ENCODE measurements at regions not wholly inside any gene's neighbourhood (a gene's known extent, or its start where the extent isn't known, plus 50 kb on each side); places are given as distances from the start of the nearest gene placed in this dataset.

- TF ChIP-seq, protein P1, sequence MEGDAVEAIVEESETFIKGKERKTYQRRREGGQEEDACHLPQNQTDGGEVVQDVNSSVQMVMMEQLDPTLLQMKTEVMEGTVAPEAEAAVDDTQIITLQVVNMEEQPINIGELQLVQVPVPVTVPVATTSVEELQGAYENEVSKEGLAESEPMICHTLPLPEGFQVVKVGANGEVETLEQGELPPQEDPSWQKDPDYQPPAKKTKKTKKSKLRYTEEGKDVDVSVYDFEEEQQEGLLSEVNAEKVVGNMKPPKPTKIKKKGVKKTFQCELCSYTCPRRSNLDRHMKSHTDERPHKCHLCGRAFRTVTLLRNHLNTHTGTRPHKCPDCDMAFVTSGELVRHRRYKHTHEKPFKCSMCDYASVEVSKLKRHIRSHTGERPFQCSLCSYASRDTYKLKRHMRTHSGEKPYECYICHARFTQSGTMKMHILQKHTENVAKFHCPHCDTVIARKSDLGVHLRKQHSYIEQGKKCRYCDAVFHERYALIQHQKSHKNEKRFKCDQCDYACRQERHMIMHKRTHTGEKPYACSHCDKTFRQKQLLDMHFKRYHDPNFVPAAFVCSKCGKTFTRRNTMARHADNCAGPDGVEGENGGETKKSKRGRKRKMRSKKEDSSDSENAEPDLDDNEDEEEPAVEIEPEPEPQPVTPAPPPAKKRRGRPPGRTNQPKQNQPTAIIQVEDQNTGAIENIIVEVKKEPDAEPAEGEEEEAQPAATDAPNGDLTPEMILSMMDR (IDR thresholded peaks at IDR 0.05 in 8 of 11, conservative IDR thresholded peaks at IDR 0.05 in 3 of 11): no peak
- TF ChIP-seq POLR2A (IDR thresholded peaks at IDR 0.05): no peak
Observed at GRCh38 chr6:23611776-23612381, 514.1 kb upstream of the NRSN1 start.
